ENCODE measurements at regions not wholly inside any gene's neighbourhood (a gene's known extent, or its start where the extent isn't known, plus 50 kb on each side); places are given as distances from the start of the nearest gene placed in this dataset.

GRCh38 chr4:62471021-62471420, 1270.9 kb downstream of the ADGRL3 start:
- TF ChIP-seq EP300 (IDR thresholded peaks at IDR 0.05; ENCODE audit: borderline replicate concordance in 1 of 2, low read depth in 1 of 2, low read length in 1 of 2) (no peak), CTCF (IDR thresholded peaks at IDR 0.05) (no peak), REST (IDR thresholded peaks at IDR 0.05; ENCODE audit: low read depth, low read length) (no peak), GATA2 (CRISPR knock-in tag; IDR thresholded peaks at IDR 0.05) (no peak), TAF1 (IDR thresholded peaks at IDR 0.05; ENCODE audit: borderline replicate concordance, low read depth, low read length) (no peak)
